OCI-LY7 (cell line): ENCODE measurements at regions not wholly inside any gene's neighbourhood (a gene's known extent, or its start where the extent isn't known, plus 50 kb on each side); places are given as distances from the start of the nearest gene placed in this dataset.

Experiments
- BruUV-seq: library from RNA; stranded (reverse); fragments of 400-500 nt; replicated peaks from 2 replicates; lab custom pipeline; 2021; lab: Mats Ljungman, UMichigan
- CTCF ChIA-PET: fragments of 300-600 bp; sonication (Branson Sonifier 250); formaldehyde crosslinking; loops from one replicate; lab custom pipeline; 2022; ENCODE audit warnings: antibody characterized with exemption; ENCODE audit not compliant: unreplicated experiment; lab: Charles Lee
- POLR2A ChIA-PET: fragments of 300-600 bp; sonication (Branson Sonifier 250); formaldehyde crosslinking; loops from one replicate; lab custom pipeline; 2022; ENCODE audit warnings: antibody characterized with exemption; lab: Charles Lee
- DNase-seq: peaks from one replicate; pipeline ENCODE4 v3.0.0-alpha.2; 2015; ENCODE audit warnings: low spot score
- H2AFZ ChIP-seq: fragments of 200-600 bp; sonication (generic), shearing (Covaris generic); 2 replicates; pipeline ENCODE4 v1.6.1; 2014; ENCODE audit warnings: mild to moderate bottlenecking, antibody characterized with exemption, low read length, moderate library complexity
- H3K27ac ChIP-seq: fragments of 200-600 bp; sonication (generic); 2 replicates; pipeline ENCODE4 v1.5.1; 2014; ENCODE audit warnings: mixed run types, low read depth, mild to moderate bottlenecking, moderate library complexity, low read length, inconsistent platforms; ENCODE audit not compliant: poor library complexity, severe bottlenecking
- H3K36me3 ChIP-seq: fragments of 200-600 bp; sonication (generic); 2 replicates; pipeline ENCODE4 v1.6.1; 2014; ENCODE audit warnings: mild to moderate bottlenecking, antibody characterized with exemption, low read length, moderate library complexity, mixed read lengths; ENCODE audit not compliant: insufficient read depth
- H3K4me1 ChIP-seq: fragments of 200-600 bp; sonication (generic); 2 replicates; pipeline ENCODE4 v1.5.1; 2014; ENCODE audit warnings: mild to moderate bottlenecking, low read length; ENCODE audit not compliant: insufficient read depth, poor library complexity, severe bottlenecking
- H3K4me2 ChIP-seq: fragments of 200-600 bp; sonication (generic); 2 replicates; pipeline ENCODE4 v1.6.1; 2014; ENCODE audit warnings: mild to moderate bottlenecking, low read length
- H3K4me3 ChIP-seq: fragments of 200-600 bp; sonication (generic); 2 replicates; pipeline ENCODE4 v1.5.1; 2014; ENCODE audit warnings: mild to moderate bottlenecking, low read depth, low read length; ENCODE audit not compliant: poor library complexity, severe bottlenecking
- H3K79me2 ChIP-seq: fragments of 200-600 bp; sonication (generic); 2 replicates; pipeline ENCODE4 v1.6.1; 2016; ENCODE audit warnings: low read depth, mild to moderate bottlenecking, low read length, moderate library complexity, mixed read lengths; ENCODE audit not compliant: insufficient read depth
- H3K9me2 ChIP-seq: fragments of 200-600 bp; sonication (generic); 2 replicates; pipeline ENCODE4 v1.6.1; 2016; ENCODE audit warnings: mild to moderate bottlenecking, low read length, mixed read lengths; ENCODE audit not compliant: insufficient read depth
- H3K9me3 ChIP-seq: fragments of 200-600 bp; sonication (generic); 2 replicates; pipeline ENCODE4 v1.6.1; 2014; ENCODE audit warnings: mild to moderate bottlenecking, mixed run types, low read length, mixed read lengths
- H4K20me1 ChIP-seq: fragments of 200-600 bp; sonication (generic); 2 replicates; pipeline ENCODE4 v1.6.1; 2014; ENCODE audit warnings: mild to moderate bottlenecking, antibody characterized with exemption, low read length, moderate library complexity, mixed read lengths; ENCODE audit not compliant: insufficient read depth
- CTCF ChIP-seq: fragments of 200-600 bp; sonication (generic); conservative IDR thresholded peaks from 2 replicates; pipeline ENCODE4 v1.5.1; 2014; ENCODE audit warnings: mild to moderate bottlenecking, antibody characterized with exemption, low read length, moderate library complexity, mixed read lengths
- EZH2phosphoT487 ChIP-seq: fragments of 200-600 bp; sonication (generic); IDR thresholded peaks from 2 replicates; pipeline ENCODE4 v1.6.1; 2018; ENCODE audit warnings: low read depth, borderline replicate concordance, mild to moderate bottlenecking, mixed run types, antibody characterized with exemption, low read length, moderate library complexity, mixed read lengths
- intact Hi-C: fragments of 100-400 bp; cut with micrococcal nuclease; formaldehyde crosslinking; loops from one replicate; pipeline ENCODE4 v1.10.0; 2022; ENCODE audit not compliant: unreplicated experiment

- Histone ChIP-seq H3K27ac (no peak overlapping the region), H4K20me1 (no peaks in the 10 kb centered on the region), H3K4me3 (no peak overlapping the region), H3K4me1 (no peaks in the 10 kb centered on the region), H3K9me2 (no peaks in the 10 kb centered on the region), H3K79me2 (no peaks in the 10 kb centered on the region), H3K4me2 (no peak overlapping the region), H2AFZ (no peak overlapping the region), H3K36me3 (no peaks in the 10 kb centered on the region), H3K9me3 (no peaks in the 10 kb centered on the region)
- intact Hi-C loops, result no loop called here
- no peak for DNase-seq
- CTCF ChIA-PET, result no interaction called here
- no TSS peak for BruUV-seq
- no peak for TF ChIP-seq EZH2phosphoT487
- POLR2A ChIA-PET, result no interaction called here
These were observed 354.1 kb upstream of the IRX2 start for GRCh38 chr5:3105581-3105980.

- ChIA-PET CTCF (no interaction called here), POLR2A (no interaction called here)
- Histone ChIP-seq H3K79me2 (no peaks in the 10 kb centered on the region), H3K27ac (no peak overlapping the region), H2AFZ (no peak overlapping the region), H4K20me1 (no peaks in the 10 kb centered on the region), H3K9me2 (no peaks in the 10 kb centered on the region), H3K4me3 (no peak overlapping the region), H3K4me1 (no peaks in the 10 kb centered on the region), H3K36me3 (no peaks in the 10 kb centered on the region), H3K4me2 (no peak overlapping the region), H3K9me3 (no peaks in the 10 kb centered on the region)
- TF ChIP-seq EZH2phosphoT487, result no peak
- TF ChIP-seq CTCF, result no peak
- intact Hi-C loops, result no loop called here
- no peak for DNase-seq
- BruUV-seq, result no TSS peak
These were observed 353.7 kb upstream of the IRX2 start for GRCh38 chr5:3105172-3105571.

- TF ChIP-seq EZH2phosphoT487, result no peak
- H3K9me3 ChIP-seq, result no peaks in the 10 kb centered on the region
- H3K4me1 ChIP-seq, result no peaks in the 10 kb centered on the region
- no peaks in the 10 kb centered on the region for H3K9me2 ChIP-seq
- ChIA-PET CTCF (no interaction called here), POLR2A (no interaction called here)
- intact Hi-C loops, result no loop called here
- H3K79me2 ChIP-seq, result no peaks in the 10 kb centered on the region
- BruUV-seq, result no TSS peak
- no peak overlapping the region for H3K4me3 ChIP-seq
- no peak overlapping the region for H3K27ac ChIP-seq
- no peaks in the 10 kb centered on the region for H3K36me3 ChIP-seq
- no peak for DNase-seq
- H2AFZ ChIP-seq, result no peak overlapping the region
- H3K4me2 ChIP-seq, result no peak overlapping the region
- no peaks in the 10 kb centered on the region for H4K20me1 ChIP-seq
These were observed 353.1 kb upstream of the IRX2 start for GRCh38 chr5:3104429-3105060.
